ENCODE measurements at regions not wholly inside any gene's neighbourhood (a gene's known extent, or its start where the extent isn't known, plus 50 kb on each side); places are given as distances from the start of the nearest gene placed in this dataset.

DNA sequence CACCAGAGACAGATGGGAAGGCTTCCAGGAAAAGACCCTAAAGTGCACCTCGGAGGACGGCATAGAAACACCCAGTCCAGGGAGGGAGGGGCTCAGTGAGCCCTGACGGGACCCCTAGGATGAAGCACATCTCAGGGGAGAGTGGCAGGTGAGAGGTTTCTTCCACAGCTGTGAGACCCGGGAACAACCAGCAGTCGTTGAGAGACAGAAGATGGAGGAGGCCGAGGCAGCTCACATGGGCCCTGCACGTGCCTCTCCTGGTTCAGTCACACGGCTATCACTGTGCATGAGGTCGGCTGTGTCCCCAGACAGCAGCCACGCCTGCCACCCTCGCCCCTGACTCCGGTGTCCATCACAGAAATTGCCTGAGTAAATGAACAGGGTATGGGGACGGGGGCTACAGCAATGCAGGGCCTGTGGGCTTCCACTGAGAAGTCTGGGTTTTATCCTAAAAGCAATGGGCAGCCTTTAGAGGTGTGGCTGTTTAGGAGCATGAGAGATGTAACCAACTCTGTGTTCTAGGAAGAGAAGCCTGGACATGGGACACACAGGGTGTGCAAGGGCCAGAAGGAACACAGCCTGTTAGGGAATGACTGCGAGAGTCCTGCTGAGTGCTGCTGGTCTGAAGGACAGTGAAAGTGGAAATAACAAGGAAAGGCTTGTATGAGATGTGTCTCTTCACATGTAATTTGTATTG is 102.0 kb downstream of the TMEM18 start:
- no peak for DNase-seq (ENCODE audit: low spot score)

DNA sequence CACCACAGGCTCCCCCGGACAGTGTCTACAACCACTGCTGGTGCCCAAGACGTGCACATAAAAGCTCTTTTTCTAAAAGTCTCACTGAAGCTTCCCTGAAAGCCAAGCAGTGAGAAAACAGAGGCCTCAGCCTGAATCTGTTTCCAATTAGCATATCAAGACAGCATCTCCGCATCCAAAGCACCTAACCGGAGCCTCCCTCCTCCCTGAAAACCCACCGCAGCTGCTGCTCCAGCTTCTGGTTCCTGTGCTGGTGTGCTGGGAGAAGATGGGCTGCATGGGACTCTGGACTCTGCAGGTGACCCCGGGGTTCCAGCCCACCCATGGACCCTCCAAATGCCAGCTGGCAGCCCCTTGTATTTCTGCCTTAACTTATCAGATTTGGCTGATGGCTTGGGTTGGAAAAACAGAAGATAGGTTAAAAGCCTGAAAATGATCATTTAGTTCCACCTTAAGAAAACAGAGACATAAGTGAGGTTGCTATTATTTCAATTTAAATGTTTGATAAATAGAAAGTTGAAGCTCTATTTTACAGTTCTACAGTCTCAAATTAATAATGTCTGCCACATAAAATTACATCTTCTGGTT is 103.3 kb downstream of the TMEM18 start:
- no peak for DNase-seq (ENCODE audit: low spot score)

DNA sequence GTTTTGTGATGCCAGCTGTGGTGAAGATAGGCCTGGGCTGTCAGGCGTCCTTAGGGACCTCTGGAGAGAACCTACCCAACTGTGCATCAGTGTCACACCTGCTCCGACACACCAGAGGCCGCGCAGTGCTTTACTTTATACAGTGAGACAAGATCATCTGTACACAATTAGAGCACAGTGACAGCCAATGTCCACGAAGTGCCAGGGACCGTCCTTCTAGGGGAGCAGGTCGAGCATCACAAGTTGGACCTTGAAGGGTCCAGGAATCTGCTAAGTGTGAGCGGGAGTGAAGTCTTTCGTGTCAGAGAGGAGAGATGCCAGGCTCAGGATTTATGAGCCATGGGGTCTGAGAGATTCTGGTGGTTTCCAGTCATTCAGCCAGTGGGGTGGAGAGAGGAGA is 104.2 kb downstream of the TMEM18 start:
- no peak for DNase-seq (ENCODE audit: low spot score)

DNA sequence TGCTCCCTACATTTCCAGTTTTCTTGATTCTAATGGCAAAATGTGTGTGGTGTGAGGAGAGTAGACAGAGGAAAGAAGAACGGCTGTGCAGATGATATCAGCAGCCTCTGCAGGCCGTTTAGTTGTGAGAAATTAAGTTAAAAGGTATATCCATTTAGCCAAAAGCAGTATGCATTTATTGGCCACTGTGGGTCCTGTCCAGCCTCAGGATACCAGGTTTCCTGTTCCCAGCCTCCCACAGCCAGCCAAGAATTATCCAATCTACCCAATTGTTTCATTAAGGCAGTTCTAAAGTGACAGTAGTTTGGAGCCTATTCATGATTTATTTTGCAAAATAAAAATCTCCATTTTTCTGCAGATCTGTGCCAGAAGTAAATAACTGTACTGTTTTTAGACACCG is 107.5 kb downstream of the TMEM18 start:
- DNase-seq (ENCODE audit: low spot score), result no peak

DNA sequence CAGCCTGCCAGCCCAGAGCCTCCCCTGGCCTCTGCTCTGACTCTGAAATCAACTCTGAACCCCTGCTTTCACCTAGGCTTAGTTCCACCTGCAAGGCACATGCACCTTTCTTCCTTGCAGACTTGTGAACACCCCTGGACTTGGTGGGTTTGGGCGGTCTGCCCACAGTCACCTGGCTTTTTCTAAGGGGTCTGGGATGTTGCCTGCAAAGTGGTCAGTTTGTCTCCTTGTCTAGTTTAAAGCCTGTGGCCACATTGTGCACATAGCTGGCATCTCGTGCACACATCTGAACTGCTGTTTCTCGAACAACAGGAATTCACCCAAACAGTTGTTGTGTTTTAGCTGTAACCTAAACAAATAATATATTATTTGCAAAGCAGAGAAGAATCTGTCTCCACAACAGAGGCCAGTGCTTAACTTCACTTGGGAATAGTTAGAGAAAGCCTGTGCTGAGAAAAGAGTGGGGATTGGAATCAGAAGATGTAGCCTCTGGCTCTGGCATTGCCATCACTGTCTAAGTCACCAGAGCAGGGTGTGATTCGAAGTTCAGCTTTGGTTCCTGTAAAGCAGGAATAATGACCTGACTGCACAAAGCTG is 108.5 kb downstream of the TMEM18 start:
- DNase-seq (ENCODE audit: low spot score), result no peak

DNA sequence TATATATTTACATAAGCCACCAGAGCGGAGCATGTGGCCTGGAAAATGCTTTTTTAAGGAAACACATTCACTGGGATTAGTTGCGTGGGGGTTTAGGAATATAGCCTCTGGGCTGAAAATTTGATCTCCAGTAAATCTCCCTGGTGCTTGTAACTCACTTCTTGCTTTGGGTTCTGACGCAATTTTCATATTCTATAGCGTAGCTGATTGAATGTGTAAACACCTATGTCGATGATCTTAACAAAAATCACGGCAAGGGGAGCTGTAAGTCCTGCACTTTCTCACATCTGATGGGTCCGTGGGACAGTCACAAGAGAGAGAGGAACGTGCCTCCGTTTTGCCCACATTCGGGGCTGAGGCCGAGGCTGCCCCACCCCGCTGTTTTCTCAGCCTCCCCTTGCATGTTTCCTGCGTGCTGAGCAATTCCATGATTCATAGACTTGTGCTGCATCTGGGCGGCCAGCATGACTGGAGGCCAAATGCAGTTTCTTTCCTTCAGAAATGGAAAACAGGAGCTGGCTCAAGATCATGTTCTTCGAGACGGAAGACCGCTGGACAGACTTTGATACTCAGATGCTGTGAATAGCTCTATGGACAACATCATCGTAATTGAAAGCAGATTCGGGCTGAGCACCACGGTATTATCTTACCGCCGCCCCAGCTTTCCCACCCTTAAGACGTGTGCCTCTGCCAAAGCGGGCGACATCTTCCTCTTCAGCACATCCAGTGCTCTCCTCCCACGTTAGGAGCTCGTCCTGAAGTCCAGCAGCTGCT is 109.2 kb downstream of the TMEM18 start:
- DNase-seq (ENCODE audit: low spot score), result no peak

DNA sequence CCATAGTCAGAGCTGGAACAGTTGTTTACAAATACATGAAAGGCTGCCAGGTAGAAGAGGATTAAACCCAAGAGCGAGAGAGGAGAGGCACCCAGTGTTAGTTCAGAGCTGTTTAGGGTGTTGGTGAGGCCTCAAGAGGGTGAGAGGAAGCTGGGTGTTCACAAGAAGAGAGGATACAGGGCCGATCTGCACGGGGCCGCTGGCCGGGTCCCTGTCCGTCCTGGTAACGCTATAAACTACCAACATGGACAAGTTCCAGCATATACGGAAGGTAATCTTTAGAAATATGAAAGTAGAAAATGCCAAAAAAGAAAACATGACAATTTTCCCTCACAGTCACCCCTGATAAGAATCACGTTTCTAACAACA is 109.7 kb downstream of the TMEM18 start:
- DNase-seq (ENCODE audit: low spot score), result no peak

GRCh38 chr2:566379-567313 is 110.6 kb downstream of the TMEM18 start:
- no peak for DNase-seq (ENCODE audit: low spot score)

- no peak for DNase-seq (ENCODE audit: low spot score)
Observed at GRCh38 chr2:564471-565181, 112.6 kb downstream of the TMEM18 start.

DNA sequence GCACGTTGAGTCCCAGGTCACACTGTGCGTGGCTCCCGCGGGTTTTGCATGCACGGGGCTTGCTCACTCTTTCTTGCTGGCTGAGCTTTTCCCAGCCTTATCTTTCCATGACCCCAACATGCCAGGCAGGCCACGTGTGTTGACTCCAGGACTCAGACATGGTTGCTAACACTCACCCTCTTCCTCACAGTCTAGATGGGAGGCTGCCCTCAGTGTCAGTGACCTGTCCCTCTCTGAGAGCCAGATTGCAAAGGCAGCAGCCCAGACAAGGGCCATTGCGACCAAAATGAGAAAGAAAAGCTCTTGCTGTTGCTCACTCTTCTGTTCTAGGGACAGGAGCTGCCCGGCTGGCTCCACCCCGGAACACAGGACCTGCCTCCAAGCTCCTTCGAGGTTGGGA is 113.7 kb downstream of the TMEM18 start:
- DNase-seq (ENCODE audit: low spot score), result no peak

DNA sequence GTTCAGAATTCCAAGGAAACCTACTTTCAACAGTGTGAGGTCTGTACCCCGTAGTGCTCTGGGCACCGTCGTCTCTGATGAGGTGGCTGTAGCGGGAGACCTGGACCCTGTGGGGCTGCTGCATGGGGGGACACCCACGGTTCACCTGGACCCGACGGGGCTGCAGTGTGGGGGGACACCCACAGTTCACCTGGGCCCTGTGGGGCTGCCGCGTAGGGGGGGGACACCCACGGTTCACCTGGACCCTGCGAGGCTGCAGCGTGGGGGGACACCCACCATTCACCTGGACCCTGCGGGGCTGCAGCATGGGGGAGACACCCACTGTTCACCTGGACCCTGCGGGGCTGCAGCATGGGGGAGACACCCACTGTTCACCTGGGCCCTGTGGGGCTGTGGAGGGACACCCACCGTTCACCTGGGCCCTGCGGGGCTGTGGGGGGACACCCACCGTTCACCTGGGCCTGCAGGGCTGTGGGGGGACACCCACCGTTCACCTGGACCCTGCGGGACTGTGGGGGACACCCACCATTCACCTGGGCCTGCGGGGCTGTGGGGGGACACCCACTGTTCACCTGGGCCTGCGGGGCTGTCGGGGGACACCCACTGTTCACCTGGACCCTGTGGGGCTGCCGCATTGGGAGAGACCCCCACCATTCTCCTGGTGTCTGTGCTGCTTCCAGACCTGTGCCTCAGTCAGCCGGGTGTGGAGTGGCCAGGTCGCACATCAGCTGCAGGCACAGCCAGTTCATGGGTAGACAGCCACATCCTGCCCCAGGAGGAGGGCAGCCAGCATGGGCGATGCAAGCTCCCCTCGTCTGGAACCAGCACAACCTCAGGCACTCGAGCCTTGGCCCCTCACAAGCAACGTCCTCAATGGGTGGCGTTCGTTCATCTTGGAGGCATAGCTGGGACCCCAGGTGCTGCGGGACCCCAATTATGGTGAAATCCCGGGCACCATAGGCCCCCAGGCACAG is 114.5 kb downstream of the TMEM18 start:
- no peak for DNase-seq (ENCODE audit: low spot score)

- no peak for DNase-seq (ENCODE audit: low spot score)
Observed at GRCh38 chr2:558879-559278, 118.3 kb downstream of the TMEM18 start.

- no peak for DNase-seq (ENCODE audit: low spot score)
Observed at GRCh38 chr2:558302-558642, 118.9 kb downstream of the TMEM18 start.

- no peak for DNase-seq (ENCODE audit: low spot score)
Observed at GRCh38 chr2:557635-558301, 119.4 kb downstream of the TMEM18 start.

- DNase-seq (ENCODE audit: low spot score), result no peak
Observed at GRCh38 chr2:556485-556884, 120.7 kb downstream of the TMEM18 start.

- no peak for DNase-seq (ENCODE audit: low spot score)
Observed at GRCh38 chr2:555164-555922, 121.9 kb downstream of the TMEM18 start.

DNA sequence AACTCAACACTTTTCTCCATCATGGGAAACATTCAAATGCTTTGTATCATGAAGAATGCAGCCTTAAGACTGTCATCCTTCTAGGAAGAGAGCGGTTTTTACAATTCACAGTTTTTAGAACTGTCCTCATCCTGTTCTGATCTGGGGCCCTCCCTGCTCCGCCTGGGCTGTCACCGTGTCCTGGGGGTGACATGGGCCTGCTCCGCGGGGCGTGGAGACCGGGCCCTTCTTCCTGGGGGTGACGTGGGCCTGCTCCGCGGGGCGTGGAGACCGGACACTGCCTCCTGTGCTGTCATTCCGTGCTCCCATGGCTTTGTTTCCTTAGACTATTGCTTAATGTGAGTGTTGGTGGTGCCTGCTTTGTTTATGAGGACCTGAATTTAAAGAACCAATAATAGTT is 122.8 kb downstream of the TMEM18 start:
- DNase-seq (ENCODE audit: low spot score), result no peak

DNA sequence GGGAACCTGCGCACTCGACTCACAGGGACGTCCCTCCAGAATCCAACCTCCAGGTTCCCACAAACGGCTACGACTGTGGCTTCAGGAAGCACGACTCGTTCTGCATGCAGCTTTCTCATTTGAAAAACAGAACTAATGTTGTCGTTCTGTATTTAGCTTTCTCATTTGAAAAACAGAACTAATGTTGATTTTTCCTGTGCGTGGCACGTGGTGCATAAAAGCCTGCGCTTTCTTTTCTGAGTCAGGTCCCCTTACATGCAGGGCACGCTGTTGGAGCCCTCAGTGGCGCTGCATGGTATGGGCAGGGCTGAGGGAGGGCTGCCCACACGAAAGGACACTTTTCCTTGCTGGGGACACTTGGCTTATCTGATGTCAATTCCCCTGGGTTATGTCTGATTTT is 124.3 kb downstream of the TMEM18 start:
- DNase-seq (ENCODE audit: low spot score), result no peak

- DNase-seq (ENCODE audit: low spot score), result no peak
Observed at GRCh38 chr2:551621-552020, 125.6 kb downstream of the TMEM18 start.

Measured in LoVo (cell line).